ENCODE measurements at regions not wholly inside any gene's neighbourhood (a gene's known extent, or its start where the extent isn't known, plus 50 kb on each side); places are given as distances from the start of the nearest gene placed in this dataset.

DNA sequence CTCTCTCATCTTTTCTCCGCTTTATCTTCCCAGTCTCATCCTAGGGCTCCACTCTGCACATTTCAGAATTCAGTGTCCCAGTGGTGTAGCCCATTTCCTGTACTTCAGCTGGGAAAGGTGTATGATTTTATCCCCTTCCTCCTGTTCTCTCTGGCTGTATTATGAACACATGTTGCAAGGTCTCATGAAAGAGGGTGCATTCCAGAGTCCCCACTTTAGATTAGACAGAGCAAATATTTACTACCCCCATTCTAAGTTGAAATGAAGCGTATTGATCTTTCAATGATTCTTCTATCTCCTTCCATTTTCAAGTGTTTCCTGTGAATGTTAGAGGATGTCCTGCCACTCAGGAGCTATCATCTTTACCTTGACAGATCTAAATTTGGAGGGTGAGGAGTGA lies 123.2 kb downstream of the WIF1 start:
- ATAC-seq, result no peak
- Histone ChIP-seq H3K4me3 (no peak overlapping the region), H3K4me1 (no peaks in the 10 kb centered on the region), H3K27me3 (no peaks in the 10 kb centered on the region), H3K27ac (no peak overlapping the region), H3K9me3 (peaks cover 0 to 5% (median 0%) of the 10 kb centered on the region in 3 donors), H3K36me3 (no peaks in the 10 kb centered on the region)
- 68 to 100% methylated on average over 1 to 2 of the region's 2 CpGs for WGBS, 2 donors (ENCODE audit: low coverage in 1 of 2)
- TF ChIP-seq EP300 (IDR thresholded peaks at IDR 0.05) (no peak), POLR2A (IDR thresholded peaks at IDR 0.05) (no peak), POLR2AphosphoS5 (IDR thresholded peaks at IDR 0.05) (no peak)
- TF ChIP-seq, protein P1, sequence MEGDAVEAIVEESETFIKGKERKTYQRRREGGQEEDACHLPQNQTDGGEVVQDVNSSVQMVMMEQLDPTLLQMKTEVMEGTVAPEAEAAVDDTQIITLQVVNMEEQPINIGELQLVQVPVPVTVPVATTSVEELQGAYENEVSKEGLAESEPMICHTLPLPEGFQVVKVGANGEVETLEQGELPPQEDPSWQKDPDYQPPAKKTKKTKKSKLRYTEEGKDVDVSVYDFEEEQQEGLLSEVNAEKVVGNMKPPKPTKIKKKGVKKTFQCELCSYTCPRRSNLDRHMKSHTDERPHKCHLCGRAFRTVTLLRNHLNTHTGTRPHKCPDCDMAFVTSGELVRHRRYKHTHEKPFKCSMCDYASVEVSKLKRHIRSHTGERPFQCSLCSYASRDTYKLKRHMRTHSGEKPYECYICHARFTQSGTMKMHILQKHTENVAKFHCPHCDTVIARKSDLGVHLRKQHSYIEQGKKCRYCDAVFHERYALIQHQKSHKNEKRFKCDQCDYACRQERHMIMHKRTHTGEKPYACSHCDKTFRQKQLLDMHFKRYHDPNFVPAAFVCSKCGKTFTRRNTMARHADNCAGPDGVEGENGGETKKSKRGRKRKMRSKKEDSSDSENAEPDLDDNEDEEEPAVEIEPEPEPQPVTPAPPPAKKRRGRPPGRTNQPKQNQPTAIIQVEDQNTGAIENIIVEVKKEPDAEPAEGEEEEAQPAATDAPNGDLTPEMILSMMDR (IDR thresholded peaks at IDR 0.05), result no peak

DNA sequence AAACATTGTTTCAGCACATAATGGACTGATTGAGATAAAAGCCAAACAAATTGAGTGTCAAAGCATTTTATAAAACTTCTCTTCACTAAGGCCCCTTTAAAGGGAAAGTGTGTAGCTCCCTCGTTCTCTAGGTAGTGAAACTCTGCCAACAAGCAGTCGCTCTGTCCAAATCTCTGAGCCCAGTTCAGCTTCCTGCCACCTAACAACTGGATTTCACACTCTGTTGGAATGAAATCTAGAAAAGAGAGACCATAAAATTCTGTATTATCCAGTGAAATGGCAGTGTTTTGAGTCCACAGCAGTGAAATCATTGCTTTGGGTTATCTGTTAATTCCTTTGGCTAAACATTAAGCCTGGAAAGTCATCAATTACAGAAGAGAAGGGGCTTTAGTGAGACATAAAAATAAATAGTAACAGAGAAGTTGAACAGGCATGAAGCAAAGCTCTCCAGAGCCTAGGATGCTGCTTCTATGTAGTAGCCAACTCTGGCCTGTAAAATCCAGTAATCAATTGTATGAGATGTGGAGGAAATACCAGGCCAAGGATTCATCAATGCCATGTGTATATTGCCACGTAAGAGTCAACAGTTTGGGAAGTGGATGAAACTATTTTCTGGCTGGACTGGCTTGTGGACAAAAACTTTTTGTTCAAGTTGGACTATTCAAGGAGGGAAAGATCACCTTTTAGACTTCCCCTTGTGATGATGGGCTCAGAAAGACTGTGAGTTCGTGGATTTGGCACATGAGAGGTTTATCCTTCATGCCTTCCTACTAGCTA lies 122.5 kb downstream of the WIF1 start:
- Histone ChIP-seq H3K4me3 (no peak overlapping the region), H3K4me1 (no peaks in the 10 kb centered on the region), H3K9me3 (peaks cover 0 to 5% (median 0%) of the 10 kb centered on the region in 3 donors), H3K27ac (no peak overlapping the region), H3K27me3 (no peaks in the 10 kb centered on the region), H3K36me3 (no peaks in the 10 kb centered on the region)
- TF ChIP-seq, protein P1 (IDR thresholded peaks at IDR 0.05), result no peak
- no peak for TF ChIP-seq POLR2A (IDR thresholded peaks at IDR 0.05)
- TF ChIP-seq EP300 (IDR thresholded peaks at IDR 0.05), result no peak
- TF ChIP-seq POLR2AphosphoS5 (IDR thresholded peaks at IDR 0.05), result no peak
- WGBS, 2 donors (ENCODE audit: low coverage in 1 of 2), result 9 to 37% methylated on average over 3 to 4 of the region's 4 CpGs
- ATAC-seq, result no peak

DNA sequence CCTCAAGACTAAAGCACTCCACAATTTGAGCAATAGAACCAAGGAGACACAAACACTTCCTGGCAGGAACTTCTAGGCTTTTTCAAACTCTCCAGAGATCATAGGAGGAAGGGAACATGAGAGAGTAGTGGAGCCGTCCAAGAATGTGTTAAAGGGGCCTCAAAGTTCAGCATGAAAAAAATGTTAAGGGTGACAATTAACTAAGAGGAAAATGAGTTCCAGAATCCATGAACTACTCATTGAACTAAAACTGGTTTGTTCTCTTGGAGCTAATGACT lies 122.0 kb downstream of the WIF1 start:
- WGBS, 2 donors (ENCODE audit: low coverage in 1 of 2), result 8% methylated on average over 1 of the region's 1 CpG; no CpG with 5 or more reads in 1 of the 2 donors

More for the DNA sequence above, 122.0 kb downstream of the WIF1 start:
- H3K27ac ChIP-seq, result no peak overlapping the region
- no peaks in the 10 kb centered on the region for H3K36me3 ChIP-seq
- H3K27me3 ChIP-seq, result no peaks in the 10 kb centered on the region
- H3K9me3 ChIP-seq, result peaks cover 0 to 5% (median 0%) of the 10 kb centered on the region in 3 donors
- ATAC-seq, result no peak
- H3K4me3 ChIP-seq, result no peak overlapping the region
- no peaks in the 10 kb centered on the region for H3K4me1 ChIP-seq
- TF ChIP-seq, protein P1 (IDR thresholded peaks at IDR 0.05), result no peak
- no peak for TF ChIP-seq POLR2AphosphoS5 (IDR thresholded peaks at IDR 0.05)
- TF ChIP-seq POLR2A (IDR thresholded peaks at IDR 0.05), result no peak
- TF ChIP-seq EP300 (IDR thresholded peaks at IDR 0.05), result no peak

Small RNA genes in the stretch of these regions (small RNA-seq; reads per million reads assigned to genes)
- gene RNU6ATAC42P, result 0 reads per million in 4 donors

Measured in gastroesophageal sphincter (tissue), 4 donors.